GM18517 (cell line): ENCODE measurements at regions not wholly inside any gene's neighbourhood (a gene's known extent, or its start where the extent isn't known, plus 50 kb on each side); places are given as distances from the start of the nearest gene placed in this dataset.

Experiments used
- ATAC-seq: cut with Tn5 transposase; IDR thresholded peaks from one replicate; pipeline ENCODE4 v1.9.1; 2021; ENCODE audit warnings: mild to moderate bottlenecking, moderate library complexity; ENCODE audit not compliant: unreplicated experiment

DNA sequence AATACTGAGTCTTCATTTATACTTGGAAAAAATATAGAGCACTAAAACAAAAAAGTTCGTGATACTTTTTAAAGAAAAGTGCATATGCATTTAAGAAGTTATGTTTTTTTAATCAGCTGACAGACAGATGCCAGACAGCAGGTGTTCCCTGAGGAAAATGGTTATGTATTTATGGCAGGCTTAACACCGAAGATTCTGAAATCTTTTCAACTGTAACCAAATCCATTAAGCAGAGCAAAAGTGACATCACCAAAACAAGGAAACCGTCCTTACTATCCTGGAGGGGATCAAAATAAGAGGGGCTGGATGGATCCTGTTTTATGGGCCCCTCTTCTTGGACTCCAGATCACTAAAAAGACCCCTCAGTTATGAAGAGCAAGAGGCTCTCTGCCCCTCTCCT, 404.9 kb upstream of the ADAMTS16 start:
- no peak for ATAC-seq

GRCh38 chr5:4737868-4738267, 402.3 kb upstream of the ADAMTS16 start:
- no peak for ATAC-seq

DNA sequence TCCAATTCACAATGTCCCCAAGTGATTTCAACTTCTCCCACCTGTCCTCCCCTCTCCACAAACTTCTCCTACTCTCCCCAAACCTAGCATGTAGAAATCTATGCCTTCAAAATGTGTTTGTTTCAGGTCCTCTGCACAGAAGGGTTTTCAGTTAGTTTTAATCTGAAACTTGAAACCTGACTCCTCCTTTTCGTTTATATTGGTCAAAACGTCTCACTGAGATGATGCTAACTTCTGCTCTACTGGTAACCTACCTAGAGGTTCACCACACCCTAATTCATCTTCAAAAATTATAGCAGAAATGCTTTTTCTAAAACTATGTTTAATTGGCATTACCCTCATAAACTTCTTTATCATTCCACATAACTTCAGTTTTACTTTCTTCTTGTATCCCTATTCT, 401.8 kb upstream of the ADAMTS16 start:
- ATAC-seq = no peak

DNA sequence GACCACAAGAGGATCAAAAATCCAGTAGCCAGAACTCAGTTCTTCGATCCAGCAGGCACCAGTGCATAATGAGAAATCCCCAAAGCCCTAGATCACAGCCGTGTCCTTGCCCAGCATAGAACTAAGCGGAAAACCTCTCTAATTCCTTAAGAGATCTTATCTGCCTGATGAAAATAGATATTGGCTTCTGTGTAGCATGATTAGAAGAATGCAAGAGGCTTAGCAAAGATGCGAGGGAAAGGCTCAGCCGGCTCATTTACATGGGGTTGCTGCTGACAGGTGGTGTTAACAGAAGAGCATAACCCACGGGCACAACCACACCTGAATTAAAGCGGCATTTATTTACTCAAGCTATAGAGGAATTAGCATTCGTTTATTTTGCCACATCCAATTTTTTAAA, 400.0 kb upstream of the ADAMTS16 start:
- no peak for ATAC-seq

DNA sequence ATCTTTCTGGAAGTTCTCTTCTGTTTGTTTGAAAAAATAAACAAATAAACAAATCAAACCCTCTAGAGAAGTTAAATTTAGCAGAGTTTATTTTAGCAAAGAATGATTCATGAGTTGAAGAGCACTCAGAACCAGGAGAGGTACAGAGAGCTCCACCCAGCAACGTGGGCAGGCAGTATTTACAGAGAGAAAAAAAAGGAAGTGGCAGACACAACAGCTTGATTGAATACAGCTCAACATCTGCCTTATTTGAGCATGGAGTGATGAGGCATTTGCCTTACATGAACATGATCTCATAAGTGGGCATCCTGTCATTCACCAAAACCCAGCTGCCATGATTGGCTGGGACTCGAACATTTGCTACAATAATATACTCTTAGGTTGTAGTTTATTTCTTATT, 381.6 kb upstream of the ADAMTS16 start:
- no peak for ATAC-seq

DNA sequence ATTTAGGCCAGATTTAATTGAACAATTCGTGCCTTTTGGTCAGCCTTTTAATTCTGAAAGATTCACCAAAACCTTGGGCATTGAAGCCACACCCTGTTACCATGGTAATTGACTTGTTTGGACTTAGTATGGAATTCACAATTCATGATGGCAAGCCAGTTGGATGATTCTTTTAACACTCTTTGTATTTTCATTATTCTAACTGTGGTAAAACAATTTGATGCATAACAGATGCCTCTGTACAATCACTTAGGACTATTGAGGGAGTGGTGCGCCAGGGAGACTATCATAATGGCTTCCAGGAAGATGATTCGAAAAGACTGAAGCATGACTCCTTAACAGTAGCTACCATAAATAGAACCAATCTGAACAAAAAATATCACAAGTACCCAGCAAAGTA, 381.1 kb upstream of the ADAMTS16 start:
- ATAC-seq = no peak

DNA sequence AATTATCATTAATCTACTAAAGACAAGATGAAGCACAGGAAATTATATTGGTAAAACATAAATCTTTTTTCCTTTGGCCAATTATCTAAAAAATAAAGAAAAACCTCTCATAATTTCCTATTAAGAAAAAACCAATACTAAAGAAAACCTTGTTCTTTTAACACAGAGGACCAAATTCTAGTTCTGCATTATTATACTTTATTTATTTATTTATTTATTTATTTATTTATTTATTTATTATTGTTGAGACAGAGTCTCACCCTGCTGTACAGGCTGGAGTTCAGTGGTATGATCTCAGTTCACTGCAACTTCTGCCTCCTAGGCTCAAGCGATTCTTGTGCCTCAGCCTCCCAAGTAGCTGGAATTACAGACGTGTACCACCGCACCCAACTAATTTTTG, 377.8 kb upstream of the ADAMTS16 start:
- ATAC-seq = no peak

GRCh38 chr5:4765411-4765810, 374.7 kb upstream of the ADAMTS16 start:
- ATAC-seq = no peak

GRCh38 chr5:4766101-4766500, 374.0 kb upstream of the ADAMTS16 start:
- no peak for ATAC-seq

- ATAC-seq = no peak
Measured at GRCh38 chr5:4772591-4772990, 367.5 kb upstream of the ADAMTS16 start.

GRCh38 chr5:4773827-4774317, 366.3 kb upstream of the ADAMTS16 start:
- ATAC-seq = no peak

DNA sequence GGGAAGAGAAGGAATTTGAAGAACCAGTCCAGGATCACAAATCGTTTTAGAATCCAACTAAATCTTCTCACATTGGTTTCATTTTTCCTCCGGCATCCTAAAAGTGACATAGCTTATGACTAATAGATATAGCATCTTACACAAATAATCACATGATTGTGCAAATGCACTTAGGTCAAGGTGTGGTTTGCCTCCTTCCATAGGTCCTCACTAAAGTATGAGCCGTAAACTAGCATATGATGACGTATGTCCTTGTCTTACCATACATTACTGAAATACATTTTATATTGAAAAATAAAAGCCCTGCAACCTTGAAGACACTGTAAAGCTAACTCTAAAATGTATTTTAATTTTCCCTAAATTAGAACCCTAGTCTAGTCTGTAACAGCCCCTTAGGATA, 362.7 kb upstream of the ADAMTS16 start:
- no peak for ATAC-seq

GRCh38 chr5:4780633-4781032, 359.5 kb upstream of the ADAMTS16 start:
- no peak for ATAC-seq

DNA sequence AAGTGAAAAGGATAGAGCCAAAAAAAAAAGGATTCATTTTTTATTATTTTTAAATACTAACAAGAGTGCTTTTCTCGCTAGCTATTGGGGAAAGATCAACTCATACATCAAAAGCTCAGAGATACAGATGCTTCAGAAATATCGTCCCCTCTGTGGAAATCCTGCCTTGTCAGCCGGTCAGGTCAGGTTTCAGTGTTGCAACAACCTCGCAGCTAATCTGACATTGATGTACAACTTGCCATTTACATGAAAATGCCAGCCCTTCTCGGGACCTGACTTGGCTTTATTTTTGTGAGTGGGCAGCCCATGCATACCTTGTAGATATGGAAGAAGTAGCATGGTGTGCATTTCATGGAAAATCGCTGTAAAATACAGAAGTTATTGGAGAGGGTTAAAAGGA, 358.8 kb upstream of the ADAMTS16 start:
- no peak for ATAC-seq

- ATAC-seq = no peak
Measured at GRCh38 chr5:4785971-4786370, 354.2 kb upstream of the ADAMTS16 start.

GRCh38 chr5:4797445-4797844, 342.7 kb upstream of the ADAMTS16 start:
- ATAC-seq = no peak

DNA sequence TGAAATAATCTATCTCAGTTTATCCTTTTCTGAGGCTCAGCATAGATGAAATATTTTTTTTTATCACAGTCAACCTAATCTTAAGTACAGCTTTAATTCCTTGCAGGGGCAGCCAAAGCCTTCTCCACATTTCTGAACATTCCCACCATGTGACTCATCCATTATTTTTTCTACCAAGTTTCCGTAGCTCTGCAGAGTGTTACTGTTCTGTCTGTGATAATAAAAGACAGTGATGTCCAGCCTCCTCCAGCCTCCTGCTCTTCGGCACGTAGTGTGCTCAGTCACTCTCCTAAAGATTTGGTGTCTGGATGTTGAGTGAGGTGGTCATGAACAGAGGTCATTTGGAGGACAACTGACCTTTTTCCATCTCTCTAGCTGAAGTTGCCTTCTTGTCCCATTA, 338.1 kb upstream of the ADAMTS16 start:
- no peak for ATAC-seq

DNA sequence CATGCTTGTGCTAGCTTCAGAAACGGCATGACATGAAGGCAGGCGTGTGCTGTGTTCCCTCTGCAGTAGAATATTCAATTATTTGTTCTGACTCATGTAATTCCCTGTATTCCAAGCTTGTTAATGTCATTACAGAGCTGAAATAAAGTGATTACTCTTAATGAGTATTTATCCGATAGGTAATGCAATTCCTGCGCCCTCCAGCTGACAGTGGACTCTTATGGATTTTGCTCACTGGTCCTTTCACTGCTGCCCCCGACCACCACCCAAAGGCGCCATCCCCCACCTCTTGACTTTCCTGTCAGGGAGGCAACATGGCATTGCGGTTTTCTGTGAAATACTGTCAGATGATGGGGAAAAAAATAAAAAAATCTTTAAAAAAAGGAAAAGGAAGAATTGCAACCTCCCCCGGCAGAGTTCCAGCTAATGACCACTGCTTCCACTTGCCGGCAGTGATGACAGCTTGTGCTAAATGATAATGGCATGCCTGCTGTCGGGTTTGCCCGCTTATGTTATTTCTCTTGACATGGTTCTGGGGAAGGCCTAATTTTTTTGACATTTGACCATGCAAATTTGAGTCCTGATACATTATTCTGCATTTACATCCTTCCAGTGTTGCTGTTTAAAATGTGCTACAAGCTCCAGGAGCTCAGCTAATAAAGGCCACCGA, 335.3 kb upstream of the ADAMTS16 start:
- ATAC-seq = no peak

DNA sequence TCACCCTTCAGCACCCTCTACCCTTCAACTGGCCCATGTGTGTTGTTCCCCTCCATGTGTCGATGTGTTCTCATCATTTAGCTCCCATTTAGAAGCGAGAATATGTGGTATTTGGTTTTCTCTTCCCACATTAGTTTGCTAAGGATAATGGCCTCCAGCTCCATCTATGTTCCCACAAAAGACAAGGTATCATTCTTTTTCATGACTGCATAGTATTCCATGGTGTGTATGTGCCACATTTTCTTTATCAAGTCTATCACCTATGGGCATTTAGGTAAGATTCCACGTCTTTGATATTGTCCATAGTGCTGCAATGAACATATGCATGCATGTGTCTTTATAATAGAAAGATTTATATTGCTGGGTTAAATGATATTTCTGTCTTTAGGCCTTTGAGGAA, 325.1 kb upstream of the ADAMTS16 start:
- no peak for ATAC-seq

DNA sequence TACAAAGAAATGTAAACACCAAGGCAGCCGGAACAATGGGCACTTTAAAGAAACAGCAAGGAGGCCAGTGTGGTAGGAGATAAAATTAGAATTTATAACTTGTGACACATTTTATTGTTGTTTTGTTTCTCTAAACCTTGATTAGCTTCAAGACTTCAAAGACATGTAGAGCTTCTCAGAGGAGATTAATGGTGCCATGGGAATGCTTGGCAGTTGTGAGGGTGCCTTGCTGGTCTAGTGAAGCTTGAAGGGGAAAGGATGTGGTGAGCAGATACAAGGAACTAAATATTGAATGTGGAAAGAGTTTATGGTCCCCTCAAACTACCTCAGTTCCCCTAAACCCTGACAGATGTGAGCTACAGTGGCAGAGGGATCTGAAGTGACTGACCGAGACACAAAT, 322.4 kb upstream of the ADAMTS16 start:
- no peak for ATAC-seq

GRCh38 chr5:4831325-4831724, 308.8 kb upstream of the ADAMTS16 start:
- no peak for ATAC-seq

GRCh38 chr5:4832471-4832870, 307.7 kb upstream of the ADAMTS16 start:
- no peak for ATAC-seq

GRCh38 chr5:4833104-4833738, 306.9 kb upstream of the ADAMTS16 start:
- ATAC-seq = no peak
